Mucosa of stomach (tissue), 1 donor: ENCODE measurements at regions not wholly inside any gene's neighbourhood (a gene's known extent, or its start where the extent isn't known, plus 50 kb on each side); places are given as distances from the start of the nearest gene placed in this dataset.

Experiments
- H3K27me3 ChIP-seq: one replicate; pipeline ENCODE4 v1.7.0; 2013; ENCODE audit warnings: mild to moderate bottlenecking, low read length; ENCODE audit not compliant: control insufficient read depth, insufficient read depth
- H3K36me3 ChIP-seq: one replicate; pipeline ENCODE4 v1.7.0; 2013; ENCODE audit warnings: low read length; ENCODE audit not compliant: control insufficient read depth, insufficient read depth
- H3K4me1 ChIP-seq: one replicate; pipeline ENCODE4 v1.7.0; 2013; ENCODE audit warnings: mild to moderate bottlenecking, low read length; ENCODE audit not compliant: control insufficient read depth, insufficient read depth
- H3K4me3 ChIP-seq: one replicate; pipeline ENCODE4 v1.7.0; 2013; ENCODE audit warnings: low read length
- H3K9ac ChIP-seq: one replicate; pipeline ENCODE4 v1.7.0; 2013; ENCODE audit warnings: mild to moderate bottlenecking, low read length, moderate library complexity
- H3K9me3 ChIP-seq: one replicate; pipeline ENCODE4 v1.7.0; 2013; ENCODE audit warnings: mild to moderate bottlenecking, low read length, moderate library complexity; ENCODE audit not compliant: control insufficient read depth
- donor health status: Pancreatic carcinoma.

GRCh38 chr1:43049481-43049880, 90.8 kb upstream of the SLC2A1 start:
- Histone ChIP-seq H3K4me3 (no peak overlapping the region), H3K27me3 (no peaks in the 10 kb centered on the region), H3K4me1 (no peaks in the 10 kb centered on the region), H3K9me3 (no peaks in the 10 kb centered on the region), H3K9ac (no peak overlapping the region), H3K36me3 (no peaks in the 10 kb centered on the region)

- Histone ChIP-seq H3K27me3 (no peaks in the 10 kb centered on the region), H3K4me1 (no peaks in the 10 kb centered on the region), H3K9me3 (no peaks in the 10 kb centered on the region), H3K36me3 (no peaks in the 10 kb centered on the region), H3K4me3 (no peak overlapping the region), H3K9ac (no peak overlapping the region)
Measured at GRCh38 chr1:43048601-43049011, 89.9 kb upstream of the SLC2A1 start.

- H3K27me3 ChIP-seq = no peaks in the 10 kb centered on the region
- H3K9ac ChIP-seq = no peak overlapping the region
- H3K9me3 ChIP-seq = no peaks in the 10 kb centered on the region
Measured at GRCh38 chr1:43047135-43047534, 88.5 kb upstream of the SLC2A1 start.

GRCh38 chr1:43044572-43045361, 86.1 kb upstream of the SLC2A1 start:
- Histone ChIP-seq H3K4me1 (no peaks in the 10 kb centered on the region), H3K4me3 (no peak overlapping the region)

More at GRCh38 chr1:43047135-43047534, 88.5 kb upstream of the SLC2A1 start:
- Histone ChIP-seq H3K4me3 (no peak overlapping the region), H3K36me3 (no peaks in the 10 kb centered on the region), H3K4me1 (no peaks in the 10 kb centered on the region)

GRCh38 chr1:43043695-43044094, 85.0 kb upstream of the SLC2A1 start:
- Histone ChIP-seq H3K4me3 (no peak overlapping the region), H3K36me3 (no peaks in the 10 kb centered on the region), H3K9ac (no peak overlapping the region), H3K9me3 (no peaks in the 10 kb centered on the region), H3K27me3 (no peaks in the 10 kb centered on the region), H3K4me1 (no peaks in the 10 kb centered on the region)

More at GRCh38 chr1:43044572-43045361, 86.1 kb upstream of the SLC2A1 start:
- Histone ChIP-seq H3K9ac (no peak overlapping the region), H3K9me3 (no peaks in the 10 kb centered on the region), H3K27me3 (no peaks in the 10 kb centered on the region), H3K36me3 (no peaks in the 10 kb centered on the region)

- H3K9ac ChIP-seq = no peak overlapping the region
Measured at GRCh38 chr1:43042773-43043457, 84.2 kb upstream of the SLC2A1 start.

GRCh38 chr1:43042127-43042526, 83.5 kb upstream of the SLC2A1 start:
- no peaks in the 10 kb centered on the region for H3K36me3 ChIP-seq

More at GRCh38 chr1:43042773-43043457, 84.2 kb upstream of the SLC2A1 start:
- Histone ChIP-seq H3K36me3 (no peaks in the 10 kb centered on the region), H3K4me1 (no peaks in the 10 kb centered on the region), H3K27me3 (no peaks in the 10 kb centered on the region), H3K4me3 (no peak overlapping the region), H3K9me3 (no peaks in the 10 kb centered on the region)

GRCh38 chr1:43041591-43041990, 82.9 kb upstream of the SLC2A1 start:
- no peaks in the 10 kb centered on the region for H3K27me3 ChIP-seq
- H3K9ac ChIP-seq = no peak overlapping the region
- H3K4me3 ChIP-seq = no peak overlapping the region
- no peaks in the 10 kb centered on the region for H3K4me1 ChIP-seq
- no peaks in the 10 kb centered on the region for H3K36me3 ChIP-seq
- no peaks in the 10 kb centered on the region for H3K9me3 ChIP-seq

More at GRCh38 chr1:43042127-43042526, 83.5 kb upstream of the SLC2A1 start:
- no peaks in the 10 kb centered on the region for H3K9me3 ChIP-seq
- no peak overlapping the region for H3K4me3 ChIP-seq
- H3K4me1 ChIP-seq = no peaks in the 10 kb centered on the region
- no peaks in the 10 kb centered on the region for H3K27me3 ChIP-seq
- H3K9ac ChIP-seq = no peak overlapping the region

- no peaks in the 10 kb centered on the region for H3K27me3 ChIP-seq
- H3K4me1 ChIP-seq = peaks cover 6% of the 10 kb centered on the region
- H3K4me3 ChIP-seq = no peak overlapping the region
- H3K9me3 ChIP-seq = no peaks in the 10 kb centered on the region
- H3K36me3 ChIP-seq = no peaks in the 10 kb centered on the region
- H3K9ac ChIP-seq = no peak overlapping the region
Measured at GRCh38 chr1:43039228-43040055, 80.8 kb upstream of the SLC2A1 start.

- no peaks in the 10 kb centered on the region for H3K27me3 ChIP-seq
- H3K4me1 ChIP-seq = peaks cover 9% of the 10 kb centered on the region
- H3K36me3 ChIP-seq = no peaks in the 10 kb centered on the region
- no peak overlapping the region for H3K9ac ChIP-seq
- no peak overlapping the region for H3K4me3 ChIP-seq
- H3K9me3 ChIP-seq = no peaks in the 10 kb centered on the region
Measured at GRCh38 chr1:43038232-43038935, 79.7 kb upstream of the SLC2A1 start.

- no peaks in the 10 kb centered on the region for H3K9me3 ChIP-seq
- H3K9ac ChIP-seq = no peak overlapping the region
- H3K36me3 ChIP-seq = no peaks in the 10 kb centered on the region
- H3K4me1 ChIP-seq = peaks cover 9% of the 10 kb centered on the region
- no peaks in the 10 kb centered on the region for H3K27me3 ChIP-seq
- H3K4me3 ChIP-seq = no peak overlapping the region
Measured at GRCh38 chr1:43037466-43037865, 78.8 kb upstream of the SLC2A1 start.
